ENCODE measurements at regions not wholly inside any gene's neighbourhood (a gene's known extent, or its start where the extent isn't known, plus 50 kb on each side); places are given as distances from the start of the nearest gene placed in this dataset.
"Not testable (repeated sequence)": the region's sequence is repeated elsewhere in the genome, so short reads cannot be mapped to it uniquely, and the experiment has no call there.

DNA sequence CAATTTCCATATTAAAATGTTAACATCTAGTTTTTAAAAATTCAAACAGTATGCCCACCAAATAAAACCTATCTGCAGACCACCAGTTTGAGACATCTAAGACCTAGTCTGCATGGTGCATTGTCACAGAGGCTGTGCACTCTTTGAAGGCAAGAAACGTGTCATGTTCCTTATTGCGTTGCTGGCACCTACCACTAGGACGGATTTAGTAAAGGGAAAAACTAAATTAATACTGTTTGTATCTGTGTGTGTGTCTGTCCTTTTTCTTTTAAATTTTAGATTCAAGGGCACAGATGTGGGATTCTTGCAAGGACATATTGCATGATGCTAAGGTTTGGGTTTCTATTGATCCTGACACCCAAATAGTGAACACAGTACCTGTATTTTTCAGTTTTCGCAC, 481.4 kb downstream of the UQCRFS1 start:
- no peak for DNase-seq (ENCODE audit: low spot score)

DNA sequence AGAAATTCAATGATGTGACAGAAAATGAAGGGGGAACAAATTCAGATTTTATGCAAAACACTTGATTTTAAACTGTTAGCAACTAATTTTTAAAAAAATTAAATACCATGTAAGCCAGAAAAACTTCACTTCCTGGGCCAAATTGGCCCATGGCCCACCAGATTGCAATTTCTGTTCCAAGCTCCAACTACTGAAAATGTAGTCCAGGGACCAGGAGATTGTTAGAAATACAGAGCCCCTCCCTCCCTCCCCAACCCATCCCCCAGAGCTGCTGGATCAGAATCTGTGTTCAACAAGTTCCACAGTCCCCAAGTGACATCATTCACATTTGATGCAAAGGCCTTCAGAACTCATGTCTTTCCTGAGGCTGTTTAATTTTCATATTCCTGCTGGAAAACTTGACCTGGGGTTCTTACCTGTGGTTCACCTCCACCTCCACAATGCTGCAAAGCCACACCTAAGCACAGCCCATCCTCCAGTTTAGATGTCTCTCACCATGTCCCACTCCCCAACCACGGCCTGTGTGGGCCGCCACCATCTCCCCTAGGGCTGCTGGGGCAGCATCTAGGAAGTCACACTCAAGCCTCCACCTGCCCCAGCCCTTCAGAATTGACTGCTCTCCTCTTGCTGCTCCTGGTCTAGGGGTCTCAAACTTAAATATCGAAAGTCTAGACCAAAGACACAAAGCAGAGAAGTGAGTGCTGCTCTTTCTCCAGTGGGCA, 482.0 kb downstream of the UQCRFS1 start:
- no peak for DNase-seq (ENCODE audit: low spot score)

DNA sequence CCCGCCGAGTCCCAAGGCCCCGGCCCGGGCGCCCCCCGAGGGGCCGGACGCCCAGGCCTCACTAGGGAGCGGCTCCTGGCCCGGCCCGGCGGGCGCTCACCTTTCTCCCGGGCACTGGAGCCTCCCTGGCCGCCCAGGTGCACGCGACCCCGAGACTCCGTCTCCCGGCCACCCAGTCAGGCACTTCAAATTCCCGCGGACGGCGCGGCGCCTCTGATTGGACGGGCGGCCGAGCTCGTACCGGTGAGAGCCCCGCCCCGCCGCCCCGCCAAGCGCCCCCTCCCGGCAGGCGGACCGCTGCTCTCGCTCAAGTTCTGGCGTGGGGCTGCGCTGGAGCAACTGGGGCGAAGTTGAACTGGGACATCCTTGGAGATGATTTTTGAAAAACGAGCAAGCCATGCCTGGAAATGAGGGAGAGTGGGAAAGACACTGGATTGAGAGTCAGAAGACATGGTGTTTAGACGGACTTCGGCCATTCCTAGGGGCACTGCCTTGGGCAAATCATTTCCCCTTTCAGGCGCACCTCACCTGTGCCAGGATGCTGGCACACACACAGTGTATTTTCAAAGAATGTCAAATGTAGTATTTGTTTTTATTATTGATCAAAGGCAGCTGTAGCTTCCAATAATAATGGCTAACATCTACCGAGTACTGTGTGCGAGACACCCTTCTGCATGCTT, 485.3 kb downstream of the UQCRFS1 start:
- no peak for DNase-seq (ENCODE audit: low spot score)

DNA sequence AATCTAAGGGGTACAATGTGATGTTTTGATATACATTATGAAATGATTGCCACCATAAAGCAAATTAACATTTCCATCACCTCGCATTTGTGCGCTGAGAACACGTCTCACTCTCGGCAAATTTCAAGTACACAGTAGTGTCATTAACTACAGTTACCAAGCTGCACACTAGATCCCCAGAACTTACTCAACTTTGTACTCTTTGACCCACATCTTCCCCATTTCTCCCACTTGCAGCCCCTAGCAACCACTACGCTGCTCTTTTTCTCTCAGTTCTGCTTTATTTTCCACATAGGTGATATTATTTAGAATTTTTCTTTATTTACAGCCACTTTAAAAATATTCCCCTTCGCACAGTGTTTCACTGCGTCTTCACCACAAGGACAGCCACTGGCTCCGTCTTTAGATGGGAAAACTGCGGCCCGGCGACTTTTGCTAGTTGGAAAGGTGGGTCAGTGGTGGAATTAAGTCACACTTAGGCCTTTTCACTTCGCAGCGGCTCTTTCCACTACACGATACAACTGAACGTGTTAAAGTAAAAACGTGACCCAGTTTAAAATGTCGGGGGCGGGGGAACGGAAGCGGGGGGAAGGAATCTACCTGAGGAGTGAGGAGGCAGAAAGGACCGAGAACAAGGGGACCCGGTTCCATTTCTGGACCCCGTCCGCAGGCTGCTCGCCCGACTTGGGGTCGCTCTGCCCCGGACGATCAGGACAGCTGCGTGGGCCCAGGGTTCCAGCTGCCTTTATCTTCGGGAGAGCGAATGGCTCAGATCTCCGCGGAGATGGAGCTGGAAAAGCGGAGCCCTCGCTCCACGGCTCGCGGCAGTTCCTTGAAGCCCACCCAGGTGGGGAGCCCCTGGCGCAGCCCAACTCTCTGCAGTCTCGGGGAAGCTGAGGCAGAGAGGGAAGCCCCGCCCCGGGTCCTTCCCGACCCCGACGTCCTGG, 486.1 kb downstream of the UQCRFS1 start:
- DNase-seq (ENCODE audit: low spot score), result no peak

DNA sequence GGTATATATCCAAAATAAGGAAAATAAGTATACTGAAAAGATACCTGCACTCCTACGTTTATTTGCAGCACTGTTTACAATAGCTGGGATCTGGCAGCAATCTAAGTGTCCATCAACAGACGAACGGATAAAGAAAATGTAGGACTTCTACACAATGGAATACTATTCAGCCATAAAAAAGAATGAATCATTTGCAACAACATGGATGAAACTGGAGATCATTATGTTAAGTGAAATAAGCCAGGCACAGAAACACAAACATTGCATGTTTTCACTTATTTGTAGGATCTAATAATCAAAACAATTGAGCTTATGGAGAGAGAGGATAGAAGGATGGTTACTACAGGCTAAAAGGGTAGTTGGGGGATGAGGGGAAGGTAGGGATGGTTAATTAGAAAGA, 494.0 kb downstream of the UQCRFS1 start:
- no peak for DNase-seq (ENCODE audit: low spot score)

DNA sequence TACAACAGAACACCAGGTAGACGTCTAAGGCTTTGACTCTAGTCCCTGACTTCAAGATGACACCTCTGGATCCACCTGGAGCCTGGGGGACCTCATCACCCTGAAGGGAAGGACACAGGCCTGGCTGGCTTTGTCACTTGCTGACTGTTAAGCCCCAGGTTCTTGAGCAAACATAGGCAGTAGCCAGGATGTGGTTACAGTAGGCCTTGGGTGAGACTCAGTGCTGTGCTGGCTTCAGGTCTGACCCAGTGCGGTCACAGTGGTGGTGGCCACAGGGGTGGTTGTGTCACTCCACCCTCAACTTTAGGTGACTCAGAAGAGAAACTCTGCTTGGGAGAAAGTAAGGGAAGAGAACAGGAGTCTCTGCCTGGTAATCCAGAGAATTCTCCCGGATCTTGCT, 497.8 kb downstream of the UQCRFS1 start:
- DNase-seq (ENCODE audit: low spot score), result no peak

DNA sequence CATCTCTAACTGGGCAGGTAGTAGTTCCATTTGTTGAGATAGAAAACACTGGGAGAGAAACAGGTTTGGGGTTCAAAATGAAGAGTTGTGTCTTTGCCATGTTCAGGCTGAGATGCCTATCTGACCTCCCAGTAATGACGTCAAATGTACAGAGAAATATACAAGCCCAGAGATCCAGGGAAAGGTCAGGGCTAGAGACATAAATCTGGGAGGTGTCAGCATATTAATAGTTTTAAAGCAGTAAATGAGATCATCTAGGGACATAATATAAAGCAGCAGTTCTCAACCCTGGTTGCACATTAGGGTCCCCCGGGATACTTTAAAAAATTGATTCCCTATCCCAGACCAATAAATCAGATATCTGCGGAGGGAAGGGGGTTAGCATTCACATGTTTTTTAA, 501.5 kb downstream of the UQCRFS1 start:
- no peak for DNase-seq (ENCODE audit: low spot score)

DNA sequence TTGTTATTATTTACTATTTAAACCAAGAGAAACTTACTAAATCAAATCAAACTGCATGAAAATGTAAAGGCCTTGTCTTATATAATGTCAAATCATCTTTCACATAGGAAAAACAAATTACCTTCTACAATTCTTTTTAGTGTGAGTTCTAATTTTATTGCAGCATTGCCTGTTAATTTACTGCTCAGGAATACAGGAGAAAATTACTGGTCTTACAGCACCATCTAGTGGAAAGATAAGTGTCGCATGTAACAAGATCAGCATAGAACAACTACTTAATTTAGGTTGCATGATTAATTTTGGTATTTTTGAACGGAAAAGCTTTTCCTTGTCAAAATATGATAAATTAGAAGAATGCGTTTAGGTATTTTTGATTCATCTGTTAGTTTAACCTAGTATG, 502.7 kb downstream of the UQCRFS1 start:
- peak; percentile 32 for DNase-seq (ENCODE audit: low spot score)

DNA sequence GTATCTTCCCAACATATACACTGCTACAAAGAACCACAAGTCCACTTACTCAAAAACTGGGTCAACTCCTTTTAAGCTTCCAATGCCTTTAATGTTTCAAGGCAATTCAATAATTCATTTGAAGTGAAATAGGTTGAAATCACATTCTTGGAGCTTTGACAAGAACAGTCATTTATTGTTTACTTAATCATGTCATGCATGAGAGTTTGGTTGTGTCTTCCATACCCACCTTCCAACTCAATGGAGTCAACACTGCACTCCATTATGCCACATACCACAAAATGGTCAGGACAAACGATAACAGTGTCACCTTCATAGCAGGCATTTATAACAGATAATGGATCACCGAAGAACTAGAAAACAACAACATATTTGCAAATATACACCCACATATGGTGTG, 506.3 kb downstream of the UQCRFS1 start:
- DNase-seq (ENCODE audit: low spot score), result no peak

DNA sequence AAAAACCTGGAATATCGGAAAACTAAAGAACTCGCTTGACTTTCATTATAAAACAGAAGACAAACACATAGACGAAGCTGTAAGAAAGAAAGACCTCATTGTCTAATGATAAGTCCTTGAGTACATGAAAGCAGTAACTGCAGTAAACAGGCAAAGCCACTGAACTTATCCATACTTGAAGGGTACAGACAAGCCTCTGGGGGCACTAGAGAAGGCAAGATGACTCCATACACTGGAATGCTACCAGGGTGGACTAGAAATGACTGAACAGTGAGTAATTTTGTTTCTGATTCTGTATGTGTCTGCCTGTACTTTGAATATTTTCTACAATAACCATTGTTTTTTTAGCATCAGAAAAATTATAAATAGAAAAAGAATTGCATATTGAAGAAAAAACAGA, 507.9 kb downstream of the UQCRFS1 start:
- DNase-seq (ENCODE audit: low spot score), result no peak

DNA sequence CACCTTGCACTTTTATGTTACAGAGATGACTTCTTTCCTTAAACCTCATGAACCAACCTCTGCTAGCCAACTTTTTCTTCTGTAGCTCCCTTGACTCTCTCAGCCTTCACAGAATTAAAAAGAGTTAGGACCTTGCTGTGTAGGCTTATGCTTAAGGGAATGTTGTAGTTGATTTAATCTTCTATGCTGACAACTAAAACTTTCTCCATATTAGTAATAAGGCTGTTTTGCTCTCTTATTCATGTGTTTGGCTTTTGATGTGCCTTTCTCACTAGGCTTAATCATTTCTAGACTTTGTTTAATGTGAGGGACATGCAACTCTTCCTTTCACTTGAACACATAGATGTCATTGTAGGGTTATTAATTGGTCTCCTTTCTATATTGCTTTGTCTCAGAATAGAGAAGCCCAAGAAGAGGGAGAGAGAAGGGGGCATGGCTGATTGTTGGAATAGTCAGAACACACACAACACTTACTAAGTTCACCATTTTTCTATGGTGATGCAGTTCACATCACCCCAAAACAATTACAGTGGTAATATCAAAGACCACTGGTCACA, 509.5 kb downstream of the UQCRFS1 start:
- no peak for DNase-seq (ENCODE audit: low spot score)

DNA sequence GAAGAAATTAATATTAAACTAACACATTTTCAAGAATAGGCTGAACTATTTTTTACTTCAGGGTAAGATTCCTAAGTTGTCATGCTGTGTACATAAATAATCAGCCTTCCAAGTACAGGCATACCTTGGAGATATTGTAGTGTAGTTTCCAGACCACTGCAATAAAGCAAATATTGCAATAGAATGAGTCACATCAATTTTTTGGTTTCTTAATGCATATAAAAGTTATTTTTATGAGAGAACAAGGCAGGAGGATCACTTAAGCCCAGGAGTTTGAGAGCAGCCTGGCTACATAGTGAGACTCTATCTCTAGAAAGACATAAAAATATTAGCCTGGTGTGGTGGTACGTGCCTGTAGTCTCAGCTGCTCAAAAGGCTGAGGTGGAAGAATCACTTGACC, 511.5 kb downstream of the UQCRFS1 start:
- no peak for DNase-seq (ENCODE audit: low spot score)

DNA sequence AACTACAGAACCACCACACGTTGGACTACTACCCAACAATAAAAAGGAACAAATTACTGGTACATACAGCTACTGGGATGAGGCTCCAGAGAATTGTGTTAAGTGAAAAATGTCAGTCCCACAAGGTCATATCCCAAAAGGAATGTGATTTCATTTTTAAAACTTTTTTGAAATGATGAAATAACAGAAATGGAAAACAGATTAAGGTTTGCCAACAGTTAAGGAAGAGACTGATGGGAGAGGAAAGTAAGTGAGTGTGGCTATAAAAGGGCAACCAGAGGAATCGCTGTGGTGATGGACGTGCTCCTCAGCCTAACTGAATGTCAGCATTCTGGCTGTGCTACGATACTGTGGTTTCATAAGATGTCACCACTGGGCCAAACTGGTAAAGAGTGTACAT, 512.8 kb downstream of the UQCRFS1 start:
- no peak for DNase-seq (ENCODE audit: low spot score)

DNA sequence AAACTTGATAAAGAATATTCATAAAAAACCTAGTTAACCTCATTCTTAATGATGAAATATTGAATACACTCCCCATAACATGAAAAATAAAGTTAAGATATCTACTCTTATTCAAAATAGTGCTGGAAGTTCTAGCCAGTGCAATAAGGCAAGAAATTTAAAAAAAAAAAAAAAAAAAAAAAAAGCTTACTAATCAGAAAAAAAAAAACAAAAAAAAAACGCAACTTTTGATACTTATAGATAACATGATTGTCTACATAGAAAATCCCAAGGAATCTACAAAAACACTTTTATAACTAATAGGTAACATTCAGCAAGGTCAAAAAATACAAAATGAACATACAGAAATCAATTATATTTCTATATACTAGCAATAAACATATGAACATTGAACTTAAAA, 515.6 kb downstream of the UQCRFS1 start:
- DNase-seq (ENCODE audit: low spot score), result no peak

DNA sequence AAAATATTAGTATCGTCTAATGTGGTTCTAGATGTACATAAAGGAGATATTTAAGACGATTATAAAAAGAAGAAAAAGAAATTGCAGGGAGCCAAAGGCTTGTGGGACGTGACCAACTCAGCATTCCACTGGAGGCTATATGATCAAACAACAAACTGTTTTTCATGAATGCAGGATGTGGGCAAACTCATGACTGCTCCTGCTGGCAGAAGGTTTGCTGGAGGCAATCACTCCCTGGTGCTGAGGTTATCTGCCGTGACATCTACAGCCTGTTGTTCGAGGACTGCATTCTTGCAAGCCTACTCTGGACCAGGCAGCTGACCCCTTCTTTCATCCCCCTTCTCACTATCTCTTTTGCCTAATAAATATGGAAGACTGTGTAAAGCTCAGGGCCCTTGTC, 518.1 kb downstream of the UQCRFS1 start:
- DNase-seq (ENCODE audit: low spot score), result no peak

DNA sequence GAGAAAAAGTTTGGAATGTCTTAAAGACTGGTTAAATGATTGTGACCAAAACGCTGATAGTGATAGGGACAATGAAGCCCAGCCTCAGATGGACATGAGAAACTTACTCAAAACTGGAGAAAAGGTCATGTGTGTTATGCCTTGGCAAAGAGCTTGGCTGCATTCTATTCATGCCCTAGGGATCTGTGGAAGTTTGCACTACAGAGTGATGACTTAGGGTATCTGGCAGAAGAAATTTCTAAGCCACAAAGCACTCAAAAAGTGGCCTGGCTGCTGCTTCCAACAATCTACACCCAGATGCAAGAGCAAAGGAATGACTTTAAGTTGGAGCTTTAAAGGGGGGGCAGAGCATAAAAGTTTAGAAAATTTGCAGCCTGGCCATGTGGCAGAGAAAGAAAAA, 521.3 kb downstream of the UQCRFS1 start:
- DNase-seq (ENCODE audit: low spot score), result no peak

DNA sequence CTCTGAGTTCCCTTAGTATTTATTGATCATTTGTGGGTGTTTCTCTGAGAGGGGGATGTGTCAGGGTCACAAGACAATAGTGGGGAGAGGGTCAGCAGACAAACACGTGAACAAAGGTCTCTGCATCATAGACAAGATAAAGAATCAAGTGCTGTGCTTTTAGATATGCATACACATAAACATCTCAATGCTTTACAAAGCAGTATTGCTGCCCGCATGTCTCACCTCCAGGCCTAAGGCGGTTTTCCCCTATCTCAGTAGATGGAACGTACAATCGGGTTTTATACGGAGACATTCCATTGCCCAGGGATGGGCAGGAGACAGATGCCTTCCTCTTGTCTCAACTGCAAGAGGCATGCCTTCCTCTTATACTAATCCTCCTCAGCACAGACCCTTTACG, 523.5 kb downstream of the UQCRFS1 start:
- not testable (repeated sequence) for DNase-seq (ENCODE audit: low spot score)

DNA sequence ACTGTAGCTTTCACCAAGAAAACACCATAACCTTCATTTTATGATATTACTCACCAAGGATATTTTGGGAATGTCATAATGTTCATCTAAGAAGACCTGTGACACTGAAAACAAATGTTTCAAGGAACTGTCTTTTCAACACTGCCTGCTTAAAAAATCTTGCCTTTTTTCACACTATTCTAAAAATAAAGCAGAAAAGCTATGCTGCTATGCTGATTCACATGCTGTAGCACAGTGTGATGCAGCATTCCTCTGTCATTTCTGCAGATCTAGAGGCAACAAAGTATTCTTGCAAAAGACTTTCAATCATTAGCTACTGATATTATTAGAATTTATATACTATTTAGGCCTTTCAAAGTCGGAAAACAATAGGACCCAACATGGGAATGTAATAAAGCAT, 525.7 kb downstream of the UQCRFS1 start:
- DNase-seq (ENCODE audit: low spot score), result no peak

DNA sequence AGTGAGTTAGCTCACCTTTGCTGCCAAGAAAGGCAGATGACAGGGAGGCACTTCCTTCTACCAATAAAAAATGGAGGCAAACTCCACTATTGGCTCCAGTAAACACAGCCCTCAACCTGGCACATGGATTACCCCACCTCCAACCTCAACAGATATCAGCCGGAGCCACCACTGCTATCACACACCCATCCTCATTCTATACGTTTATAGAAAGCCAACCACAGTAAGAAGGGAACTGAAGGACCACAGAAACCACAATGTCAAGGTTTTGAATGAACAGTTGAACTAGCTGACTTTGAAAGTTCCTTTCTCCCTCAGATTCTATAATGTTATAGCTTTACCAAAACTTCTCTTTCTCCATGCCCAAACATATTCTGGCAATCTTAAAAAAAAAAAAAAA, 526.2 kb downstream of the UQCRFS1 start:
- no peak for DNase-seq (ENCODE audit: low spot score)

DNA sequence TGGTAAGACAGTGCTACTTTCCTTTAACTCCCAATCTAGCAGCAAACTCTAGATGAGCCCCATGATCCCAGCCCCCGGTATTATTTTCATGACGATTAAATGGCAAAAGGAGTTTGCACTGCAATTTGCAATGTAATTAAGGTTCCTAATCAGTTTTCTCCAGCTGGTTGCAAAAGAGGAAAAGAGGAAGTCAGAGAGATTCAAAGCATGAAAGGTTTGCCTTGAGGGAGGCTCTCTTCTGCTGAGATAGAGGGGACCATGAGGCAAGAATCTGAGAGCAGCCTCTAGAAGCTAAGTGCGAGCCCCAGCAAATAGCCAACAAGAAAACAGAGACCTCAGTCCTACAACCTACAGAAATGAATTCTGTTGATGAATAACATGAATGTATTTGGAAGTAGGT, 527.1 kb downstream of the UQCRFS1 start:
- DNase-seq (ENCODE audit: low spot score), result no peak

DNA sequence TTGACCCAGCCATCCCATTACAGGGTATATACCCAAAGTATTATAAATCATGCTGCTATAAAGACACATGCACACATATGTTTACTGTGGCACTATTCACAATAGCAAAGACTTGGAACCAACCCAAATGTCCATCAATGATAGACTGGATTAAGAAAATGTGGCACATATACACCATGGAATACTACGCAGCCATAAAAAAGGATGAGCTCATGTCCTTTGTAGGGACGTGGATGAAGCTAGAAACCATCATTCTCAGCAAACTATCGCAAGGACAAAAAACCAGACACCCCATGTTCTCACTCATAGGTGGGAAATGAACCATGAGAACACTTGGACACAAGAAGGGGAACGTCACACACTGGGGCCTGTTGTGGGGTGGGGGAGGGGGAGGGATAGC, 527.9 kb downstream of the UQCRFS1 start:
- DNase-seq (ENCODE audit: low spot score), result not testable (repeated sequence)

DNA sequence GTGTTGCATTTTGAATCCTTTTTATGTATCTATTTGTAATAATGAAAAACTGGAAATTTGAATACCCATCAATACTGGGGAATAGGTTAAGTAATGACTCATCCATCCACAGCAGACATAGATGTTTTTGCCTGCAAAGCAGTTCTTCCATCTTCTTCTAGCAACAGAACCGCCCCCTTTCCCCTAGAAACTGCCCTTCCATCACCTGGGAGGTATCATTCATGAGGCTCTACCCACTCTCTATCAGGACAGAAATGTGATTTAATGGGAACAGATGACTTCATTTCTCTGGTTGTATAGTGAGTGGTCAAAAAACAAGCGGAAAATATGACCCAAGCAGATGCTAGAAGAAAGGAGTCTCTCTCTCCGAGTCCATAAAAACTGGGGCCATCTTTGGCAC, 532.8 kb downstream of the UQCRFS1 start:
- no peak for DNase-seq (ENCODE audit: low spot score)

DNA sequence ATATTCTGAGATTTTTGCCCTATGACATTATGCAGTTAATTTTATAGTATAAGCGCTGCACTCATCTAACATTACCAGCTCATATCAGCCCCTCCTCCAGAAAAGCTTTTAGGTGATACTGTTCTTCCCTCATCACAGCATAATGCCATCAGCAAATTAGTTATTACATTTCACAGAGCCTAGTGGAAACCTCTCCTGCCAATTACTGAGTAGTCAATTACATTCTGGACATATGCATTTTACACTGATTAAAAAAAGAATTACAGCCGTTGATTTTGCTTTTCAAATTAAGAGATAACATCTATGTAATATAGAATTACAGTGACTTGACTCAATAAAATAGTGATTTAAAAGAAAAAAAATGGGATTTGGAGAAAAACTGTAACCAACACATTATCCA, 542.1 kb downstream of the UQCRFS1 start:
- DNase-seq (ENCODE audit: low spot score), result no peak
